Memory B cell (primary cell): ENCODE measurements at regions not wholly inside any gene's neighbourhood (a gene's known extent, or its start where the extent isn't known, plus 50 kb on each side); places are given as distances from the start of the nearest gene placed in this dataset.

Experiments used
- ATAC-seq: fragments of 150-1000 bp; cut with Tn5 transposase; 2 replicates; pipeline ENCODE4 v1.10.0; 2021; ENCODE audit warnings: low read depth, mild to moderate bottlenecking, moderate library complexity
- DNase-seq, 2 donors: peaks; one replicate each; pipeline ENCODE4 v3.0.0; 2022; ENCODE audit warnings: low spot score in 2 of 2
- H3K27ac Mint-ChIP-seq: one replicate; pipeline ENCODE4 v1.8.0; 2022; ENCODE audit warnings: mild to moderate bottlenecking, moderate library complexity, mixed read lengths
- H3K27me3 Mint-ChIP-seq: one replicate; pipeline ENCODE4 v1.8.0; 2022; ENCODE audit warnings: mixed read lengths
- H3K36me3 Mint-ChIP-seq: one replicate; pipeline ENCODE4 v1.8.0; 2022; ENCODE audit warnings: mild to moderate bottlenecking, mixed read lengths
- H3K4me1 Mint-ChIP-seq: one replicate; pipeline ENCODE4 v1.8.0; 2022; ENCODE audit warnings: mixed read lengths
- H3K4me3 Mint-ChIP-seq: one replicate; pipeline ENCODE4 v1.8.0; 2022; ENCODE audit warnings: mild to moderate bottlenecking, moderate library complexity, mixed read lengths
- H3K9me3 Mint-ChIP-seq: one replicate; pipeline ENCODE4 v1.8.0; 2022; ENCODE audit warnings: mixed read lengths

- H3K36me3 Mint-ChIP-seq: no peaks in the 10 kb centered on the region
- no peaks in the 10 kb centered on the region for H3K9me3 Mint-ChIP-seq
- DNase-seq (no peak), ATAC-seq (peak; percentile 41)
- H3K4me1 Mint-ChIP-seq: peaks cover 6% of the 10 kb centered on the region
- peak overlapping the region; percentile 85 for H3K4me3 Mint-ChIP-seq
- H3K27me3 Mint-ChIP-seq: peaks cover 5% of the 10 kb centered on the region
- no peak overlapping the region for H3K27ac Mint-ChIP-seq
These were observed 650.2 kb upstream of the DIPK2B start for GRCh38 chrX:45850775-45851433.

DNA sequence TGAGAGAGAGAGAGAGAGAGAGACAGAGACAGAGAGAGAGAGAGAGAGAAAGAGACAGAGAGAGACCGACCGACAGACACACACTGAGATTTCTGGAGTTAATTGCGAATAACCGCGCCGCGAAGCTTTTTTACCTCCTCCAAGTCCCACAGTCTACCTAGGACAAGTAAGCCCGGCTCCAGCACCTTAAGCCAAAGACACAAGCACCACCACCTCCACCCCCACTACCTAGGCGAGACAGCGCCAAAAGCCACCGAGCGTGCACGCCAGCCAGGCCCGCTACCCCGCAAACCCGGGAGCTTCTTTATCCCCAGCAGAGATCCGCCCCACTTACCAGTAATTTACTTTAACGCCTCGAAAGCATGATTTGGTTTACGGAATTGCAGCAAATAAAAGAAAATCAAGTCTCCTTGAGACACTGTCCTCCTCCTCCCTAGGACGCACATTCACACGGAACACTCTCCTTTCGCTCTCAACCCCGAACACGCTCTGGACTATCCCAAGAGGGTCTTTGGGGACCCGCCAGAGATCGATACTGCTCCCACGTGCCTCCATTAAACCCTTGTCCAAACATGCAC, 649.6 kb upstream of the DIPK2B start:
- H3K36me3 Mint-ChIP-seq: no peaks in the 10 kb centered on the region
- H3K27me3 Mint-ChIP-seq: peaks cover 5% of the 10 kb centered on the region
- ATAC-seq (peak; percentile 22), DNase-seq (peak in 1 of 2 donors; percentile 20)
- H3K9me3 Mint-ChIP-seq: no peaks in the 10 kb centered on the region
- H3K4me1 Mint-ChIP-seq: peaks cover 6% of the 10 kb centered on the region
- peak overlapping the region; percentile 85 for H3K4me3 Mint-ChIP-seq
- H3K27ac Mint-ChIP-seq: no peak overlapping the region

- peak overlapping the region; percentile 85 for H3K4me3 Mint-ChIP-seq
- H3K4me1 Mint-ChIP-seq: peaks cover 6% of the 10 kb centered on the region
- peak; percentile 39 for ATAC-seq
- H3K27ac Mint-ChIP-seq: no peak overlapping the region
- H3K9me3 Mint-ChIP-seq: no peaks in the 10 kb centered on the region
- no peak for DNase-seq
- H3K36me3 Mint-ChIP-seq: no peaks in the 10 kb centered on the region
- H3K27me3 Mint-ChIP-seq: peaks cover 5% of the 10 kb centered on the region
These were observed 648.7 kb upstream of the DIPK2B start for GRCh38 chrX:45849261-45849862.

DNA sequence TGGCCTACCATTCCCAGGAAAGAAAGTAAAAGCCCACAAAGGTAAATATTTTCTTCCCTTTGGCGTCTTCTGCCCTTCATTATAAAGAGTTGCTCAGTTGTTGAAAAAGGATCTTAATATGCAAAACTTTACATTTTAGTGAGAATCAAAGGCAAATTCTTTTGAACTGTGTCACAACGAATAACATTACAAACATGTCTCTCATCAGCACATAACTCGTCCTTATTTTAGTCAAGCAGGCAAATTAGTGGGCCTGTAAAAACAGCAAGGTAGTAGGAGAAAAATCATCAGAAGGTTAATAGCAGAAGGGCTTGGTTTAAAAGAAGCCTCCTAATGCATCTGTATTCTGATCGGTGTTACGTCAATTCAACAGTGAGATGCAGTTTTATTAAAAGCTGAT, 647.3 kb upstream of the DIPK2B start:
- H3K27ac Mint-ChIP-seq: no peak overlapping the region
- peaks cover 5% of the 10 kb centered on the region for H3K27me3 Mint-ChIP-seq
- no peaks in the 10 kb centered on the region for H3K9me3 Mint-ChIP-seq
- ATAC-seq (no peak), DNase-seq (no peak)
- H3K36me3 Mint-ChIP-seq: no peaks in the 10 kb centered on the region
- H3K4me1 Mint-ChIP-seq: peaks cover 6% of the 10 kb centered on the region
- H3K4me3 Mint-ChIP-seq: no peak overlapping the region

- Mint-ChIP-seq H3K9me3 (no peaks in the 10 kb centered on the region), H3K4me1 (peaks cover 6% of the 10 kb centered on the region), H3K27me3 (peaks cover 5% of the 10 kb centered on the region), H3K36me3 (no peaks in the 10 kb centered on the region), H3K27ac (no peak overlapping the region), H3K4me3 (no peak overlapping the region)
- ATAC-seq (no peak), DNase-seq (no peak)
These were observed 645.7 kb upstream of the DIPK2B start for GRCh38 chrX:45846328-45846727.

GRCh38 chrX:45845142-45845541, 644.5 kb upstream of the DIPK2B start:
- Mint-ChIP-seq H3K27ac (no peak overlapping the region), H3K36me3 (no peaks in the 10 kb centered on the region), H3K4me3 (no peak overlapping the region), H3K9me3 (no peaks in the 10 kb centered on the region), H3K4me1 (peaks cover 1% of the 10 kb centered on the region), H3K27me3 (peaks cover under 1% of the 10 kb centered on the region)
- ATAC-seq: no peak
- DNase-seq: no peak

DNA sequence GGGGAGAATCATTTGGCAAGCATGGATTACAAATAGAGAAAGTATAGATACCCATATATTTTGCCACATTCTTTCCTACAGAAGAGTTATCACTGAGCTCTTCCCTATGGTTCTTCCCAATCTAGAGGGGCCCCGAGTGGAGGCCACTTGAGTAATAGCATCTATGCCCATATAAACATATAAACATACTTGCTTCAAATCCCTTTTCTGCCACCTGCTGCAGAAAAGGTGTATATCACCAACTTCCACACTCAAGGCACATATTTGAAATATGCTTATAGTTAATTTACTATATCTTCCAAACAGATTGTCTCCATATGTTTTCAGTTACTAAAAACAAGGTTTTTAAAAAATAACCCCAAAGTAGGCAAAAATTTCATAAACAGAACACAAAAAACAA, 642.8 kb upstream of the DIPK2B start:
- DNase-seq (no peak), ATAC-seq (no peak)
- Mint-ChIP-seq H3K27ac (no peak overlapping the region), H3K4me1 (no peaks in the 10 kb centered on the region), H3K27me3 (no peaks in the 10 kb centered on the region), H3K4me3 (no peak overlapping the region), H3K36me3 (no peaks in the 10 kb centered on the region), H3K9me3 (no peaks in the 10 kb centered on the region)

DNA sequence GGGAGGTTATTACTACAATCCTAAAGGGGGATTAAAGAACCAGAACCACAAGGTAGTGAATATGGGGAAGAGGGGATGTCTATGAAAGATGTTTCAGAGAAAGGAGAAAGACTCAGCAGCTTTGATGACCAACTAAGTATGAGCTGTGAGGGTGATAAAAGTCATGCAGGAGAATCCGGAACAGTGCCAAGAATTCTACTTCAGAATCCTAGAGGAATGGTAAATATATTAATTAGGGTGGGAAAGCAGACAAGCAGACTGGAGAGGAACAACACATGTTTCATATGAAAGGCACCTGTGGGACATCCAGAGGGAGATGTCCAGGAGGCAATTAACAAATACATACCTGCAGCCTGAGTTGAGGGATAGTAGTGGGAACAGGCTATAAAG, 642.2 kb upstream of the DIPK2B start:
- ATAC-seq: no peak
- Mint-ChIP-seq H3K36me3 (no peaks in the 10 kb centered on the region), H3K27ac (peak overlapping the region; percentile 60), H3K4me1 (no peaks in the 10 kb centered on the region), H3K4me3 (no peak overlapping the region), H3K9me3 (no peaks in the 10 kb centered on the region), H3K27me3 (no peaks in the 10 kb centered on the region)
- DNase-seq: no peak

DNA sequence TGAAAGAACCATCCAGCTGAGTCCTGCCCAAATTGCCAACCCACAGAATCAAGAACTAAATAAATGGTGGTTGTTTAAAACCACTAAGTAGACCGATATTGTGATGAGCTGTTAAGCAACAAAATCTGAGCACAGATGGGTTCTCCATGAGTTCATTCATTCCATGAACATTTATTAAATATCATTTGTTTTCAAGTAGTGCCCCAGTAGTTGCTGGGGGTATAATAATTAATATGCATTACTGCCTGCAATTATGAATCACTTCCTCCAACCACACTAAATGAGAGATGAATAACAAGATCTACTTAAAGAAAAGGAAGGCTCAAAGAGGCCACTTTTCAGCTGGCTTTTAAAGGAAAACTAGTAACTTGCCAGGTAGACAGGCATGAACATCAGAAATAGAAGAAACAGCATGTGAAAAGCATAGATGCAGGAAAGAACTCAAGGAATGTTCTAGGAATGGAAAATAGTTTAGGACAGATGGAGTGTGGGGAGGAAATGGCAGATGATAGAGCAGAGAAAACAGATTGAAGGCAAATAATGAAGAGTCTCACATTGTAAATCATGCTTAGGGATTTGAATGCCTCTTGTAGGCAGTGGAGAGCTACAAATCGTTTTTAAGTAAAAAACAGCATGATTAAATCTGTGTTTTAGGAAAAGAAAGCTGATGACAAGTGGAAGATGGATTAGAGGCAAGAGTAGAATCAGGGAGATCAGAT, 641.7 kb upstream of the DIPK2B start:
- no peaks in the 10 kb centered on the region for H3K27me3 Mint-ChIP-seq
- no peak for DNase-seq
- no peak overlapping the region for H3K4me3 Mint-ChIP-seq
- H3K4me1 Mint-ChIP-seq: no peaks in the 10 kb centered on the region
- ATAC-seq: no peak
- H3K36me3 Mint-ChIP-seq: no peaks in the 10 kb centered on the region
- no peaks in the 10 kb centered on the region for H3K9me3 Mint-ChIP-seq
- peak overlapping the region; percentile 60 for H3K27ac Mint-ChIP-seq

DNA sequence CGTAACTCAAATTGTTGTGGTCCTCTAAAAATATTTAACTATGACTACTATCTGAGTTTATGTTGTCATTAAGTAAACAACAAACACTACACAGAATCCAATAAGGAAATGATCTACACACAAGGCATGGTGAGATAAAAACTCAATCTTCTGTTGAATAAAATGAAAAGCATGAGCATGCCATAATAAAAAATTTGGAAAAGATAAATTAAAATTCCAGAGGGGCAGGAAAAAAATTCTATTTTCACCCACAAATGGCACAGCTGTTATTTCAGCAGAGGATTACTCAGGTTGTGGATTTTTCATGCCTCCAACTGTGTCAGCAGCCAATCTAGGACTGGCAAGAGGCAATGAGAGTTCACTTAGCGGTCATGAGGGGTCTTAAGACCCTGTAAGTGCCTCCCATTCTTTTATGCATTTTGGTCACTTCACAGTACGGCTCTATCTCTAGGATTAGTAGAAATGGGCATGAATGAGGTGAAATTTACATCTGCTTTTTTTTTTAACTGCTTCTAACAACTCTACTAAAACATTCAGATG, 639.8 kb upstream of the DIPK2B start:
- Mint-ChIP-seq H3K4me3 (no peak overlapping the region), H3K27ac (no peak overlapping the region), H3K4me1 (no peaks in the 10 kb centered on the region), H3K9me3 (no peaks in the 10 kb centered on the region), H3K27me3 (no peaks in the 10 kb centered on the region), H3K36me3 (no peaks in the 10 kb centered on the region)
- DNase-seq (no peak), ATAC-seq (no peak)

GRCh38 chrX:45830343-45830742, 629.7 kb upstream of the DIPK2B start:
- Mint-ChIP-seq H3K4me1 (peaks cover 3% of the 10 kb centered on the region), H3K27me3 (no peaks in the 10 kb centered on the region), H3K9me3 (no peaks in the 10 kb centered on the region), H3K4me3 (no peak overlapping the region), H3K27ac (no peak overlapping the region), H3K36me3 (no peaks in the 10 kb centered on the region)
- DNase-seq (no peak), ATAC-seq (no peak)

- DNase-seq (no peak), ATAC-seq (no peak)
- Mint-ChIP-seq H3K27me3 (no peaks in the 10 kb centered on the region), H3K27ac (no peak overlapping the region), H3K36me3 (no peaks in the 10 kb centered on the region), H3K4me1 (peaks cover 2% of the 10 kb centered on the region), H3K9me3 (no peaks in the 10 kb centered on the region), H3K4me3 (no peak overlapping the region)
These were observed 623.8 kb upstream of the DIPK2B start for GRCh38 chrX:45824471-45824870.

- peaks cover 2% of the 10 kb centered on the region for H3K4me1 Mint-ChIP-seq
- H3K36me3 Mint-ChIP-seq: peaks cover 2% of the 10 kb centered on the region
- no peak for DNase-seq
These were observed 622.9 kb upstream of the DIPK2B start for GRCh38 chrX:45823536-45823935.

DNA sequence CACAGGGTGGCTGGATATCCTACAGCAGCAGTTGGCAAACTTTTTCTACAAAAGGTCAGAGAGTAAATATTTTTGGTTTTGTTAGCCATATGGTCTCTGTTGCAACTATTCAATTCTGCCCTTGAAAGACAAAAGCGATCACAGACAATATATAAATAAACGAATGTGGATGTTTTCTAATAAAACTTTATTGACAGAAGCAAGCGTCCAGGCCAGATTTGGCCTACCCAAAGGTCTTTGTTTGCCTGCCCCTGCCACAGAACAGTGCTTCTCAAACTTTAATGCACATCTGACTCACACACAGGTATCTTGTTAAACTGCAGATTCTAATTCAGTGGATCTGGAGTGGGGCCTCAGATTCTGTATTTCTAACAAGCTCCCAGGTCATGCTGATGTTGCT, 621.4 kb upstream of the DIPK2B start:
- DNase-seq: no peak
- H3K27ac Mint-ChIP-seq: no peak overlapping the region
- peaks cover 2% of the 10 kb centered on the region for H3K36me3 Mint-ChIP-seq
- H3K4me1 Mint-ChIP-seq: peaks cover 2% of the 10 kb centered on the region
- H3K27me3 Mint-ChIP-seq: no peaks in the 10 kb centered on the region
- no peak overlapping the region for H3K4me3 Mint-ChIP-seq
- peaks cover 2% of the 10 kb centered on the region for H3K9me3 Mint-ChIP-seq
- ATAC-seq: no peak

More at GRCh38 chrX:45823536-45823935, 622.9 kb upstream of the DIPK2B start:
- no peak overlapping the region for H3K27ac Mint-ChIP-seq
- no peak overlapping the region for H3K4me3 Mint-ChIP-seq
- no peaks in the 10 kb centered on the region for H3K27me3 Mint-ChIP-seq
- H3K9me3 Mint-ChIP-seq: peaks cover 2% of the 10 kb centered on the region
- no peak for ATAC-seq
